B cell (primary cell): ENCODE measurements at regions not wholly inside any gene's neighbourhood (a gene's known extent, or its start where the extent isn't known, plus 50 kb on each side); places are given as distances from the start of the nearest gene placed in this dataset.

Experiments
- EZH2 ChIP-seq: IDR thresholded peaks from 2 replicates; pipeline ENCODE4 v1.6.1; 2012; ENCODE audit warnings: borderline replicate concordance, low read depth, mild to moderate bottlenecking, moderate library complexity, low read length; ENCODE audit not compliant: insufficient read depth, poor library complexity, severe bottlenecking
- TF ChIP-seq, protein P1 (sequence below): fragments of 200-600 bp; IDR thresholded peaks from one replicate; pipeline ENCODE4 v1.8.0; 2022; ENCODE audit warnings: antibody characterized with exemption, mild to moderate bottlenecking

DNA sequence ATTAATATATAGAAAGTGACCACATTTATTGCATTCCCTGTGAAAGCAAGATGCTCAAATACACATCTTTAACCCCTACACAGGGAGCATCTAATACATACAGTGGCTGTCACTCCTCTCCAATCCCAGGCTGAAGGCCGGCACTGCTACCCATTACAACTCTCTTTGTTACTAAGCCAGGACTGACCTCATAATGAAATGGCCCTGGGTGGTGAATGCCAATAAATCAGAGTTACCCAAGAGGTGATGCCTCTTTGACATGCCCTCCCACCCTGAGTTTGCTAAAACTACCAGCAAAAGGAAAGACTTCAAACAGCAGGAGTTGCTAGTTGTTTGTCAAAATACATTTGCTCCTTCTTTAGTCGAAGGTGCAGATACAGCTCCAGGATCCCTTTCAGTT is 214.2 kb downstream of the FOXA2 start:
- TF ChIP-seq, protein P1, sequence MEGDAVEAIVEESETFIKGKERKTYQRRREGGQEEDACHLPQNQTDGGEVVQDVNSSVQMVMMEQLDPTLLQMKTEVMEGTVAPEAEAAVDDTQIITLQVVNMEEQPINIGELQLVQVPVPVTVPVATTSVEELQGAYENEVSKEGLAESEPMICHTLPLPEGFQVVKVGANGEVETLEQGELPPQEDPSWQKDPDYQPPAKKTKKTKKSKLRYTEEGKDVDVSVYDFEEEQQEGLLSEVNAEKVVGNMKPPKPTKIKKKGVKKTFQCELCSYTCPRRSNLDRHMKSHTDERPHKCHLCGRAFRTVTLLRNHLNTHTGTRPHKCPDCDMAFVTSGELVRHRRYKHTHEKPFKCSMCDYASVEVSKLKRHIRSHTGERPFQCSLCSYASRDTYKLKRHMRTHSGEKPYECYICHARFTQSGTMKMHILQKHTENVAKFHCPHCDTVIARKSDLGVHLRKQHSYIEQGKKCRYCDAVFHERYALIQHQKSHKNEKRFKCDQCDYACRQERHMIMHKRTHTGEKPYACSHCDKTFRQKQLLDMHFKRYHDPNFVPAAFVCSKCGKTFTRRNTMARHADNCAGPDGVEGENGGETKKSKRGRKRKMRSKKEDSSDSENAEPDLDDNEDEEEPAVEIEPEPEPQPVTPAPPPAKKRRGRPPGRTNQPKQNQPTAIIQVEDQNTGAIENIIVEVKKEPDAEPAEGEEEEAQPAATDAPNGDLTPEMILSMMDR, result no peak
- no peak for TF ChIP-seq EZH2
